ENCODE measurements at regions not wholly inside any gene's neighbourhood (a gene's known extent, or its start where the extent isn't known, plus 50 kb on each side); places are given as distances from the start of the nearest gene placed in this dataset.
"Not testable (repeated sequence)": the region's sequence is repeated elsewhere in the genome, so short reads cannot be mapped to it uniquely, and the experiment has no call there.

DNA sequence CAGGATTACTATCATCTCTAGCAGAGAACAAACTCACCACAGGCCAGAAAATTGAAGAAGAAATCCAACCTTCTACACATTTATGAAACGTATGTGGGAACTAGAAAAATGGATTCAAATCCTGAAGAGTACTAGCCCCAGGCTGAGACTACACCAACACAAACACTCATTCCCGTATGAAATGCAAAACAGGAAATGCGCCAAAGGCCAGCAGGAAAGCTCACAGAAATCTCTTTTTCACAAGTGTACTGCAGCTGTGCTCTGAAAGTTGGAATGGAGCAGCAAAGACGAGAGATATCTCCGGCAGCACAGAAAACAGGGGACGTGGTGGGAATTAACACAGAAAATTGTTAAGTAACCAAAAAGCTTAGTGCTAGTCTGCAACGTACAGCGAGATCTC is 913.5 kb downstream of the TDRD15 start:
- no peak overlapping the region for H3K27ac ChIP-seq (ENCODE audit: low read depth, low read length, severe bottlenecking)
- no peaks in the 10 kb centered on the region for H3K36me3 ChIP-seq (ENCODE audit: control insufficient read depth, insufficient read depth, low read length)
- WGBS, 2 experiments (ENCODE audit: insufficient coverage in 2 of 2), result 82 to 88% methylated on average over 4 to 5 of the region's 8 CpGs
- no peaks in the 10 kb centered on the region for H3K9me3 ChIP-seq (ENCODE audit: control insufficient read depth, low read length)
- no peak overlapping the region for H3K4me3 ChIP-seq (ENCODE audit: extremely low read depth, insufficient read depth, low read length, poor library complexity, severe bottlenecking)
- no peaks in the 10 kb centered on the region for H3K4me1 ChIP-seq (ENCODE audit: control insufficient read depth, insufficient read depth, low read length, poor library complexity, severe bottlenecking)

DNA sequence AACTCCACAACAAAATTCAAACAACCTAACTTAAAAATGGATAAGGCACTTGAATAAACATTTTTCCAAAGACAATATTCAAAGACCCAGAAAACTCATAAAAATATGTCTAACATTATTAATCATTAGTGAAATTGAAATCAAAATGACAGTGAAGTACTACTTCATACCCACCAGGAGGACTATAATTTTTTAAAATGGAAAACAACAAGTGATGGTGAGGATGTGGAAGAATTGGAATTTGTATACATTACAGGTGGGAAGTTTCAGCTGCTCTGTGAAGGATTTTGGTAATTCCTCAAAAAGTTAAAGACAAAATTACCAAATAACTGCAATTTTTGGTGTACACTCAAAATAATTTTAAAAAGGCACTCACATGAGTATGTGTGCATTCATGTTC is 920.0 kb downstream of the TDRD15 start:
- no peak overlapping the region for H3K4me3 ChIP-seq (ENCODE audit: extremely low read depth, insufficient read depth, low read length, poor library complexity, severe bottlenecking)
- no peaks in the 10 kb centered on the region for H3K4me1 ChIP-seq (ENCODE audit: control insufficient read depth, insufficient read depth, low read length, poor library complexity, severe bottlenecking)
- H3K9me3 ChIP-seq (ENCODE audit: control insufficient read depth, low read length), result no peaks in the 10 kb centered on the region
- no peaks in the 10 kb centered on the region for H3K36me3 ChIP-seq (ENCODE audit: control insufficient read depth, insufficient read depth, low read length)
- H3K27ac ChIP-seq (ENCODE audit: low read depth, low read length, severe bottlenecking), result no peak overlapping the region

DNA sequence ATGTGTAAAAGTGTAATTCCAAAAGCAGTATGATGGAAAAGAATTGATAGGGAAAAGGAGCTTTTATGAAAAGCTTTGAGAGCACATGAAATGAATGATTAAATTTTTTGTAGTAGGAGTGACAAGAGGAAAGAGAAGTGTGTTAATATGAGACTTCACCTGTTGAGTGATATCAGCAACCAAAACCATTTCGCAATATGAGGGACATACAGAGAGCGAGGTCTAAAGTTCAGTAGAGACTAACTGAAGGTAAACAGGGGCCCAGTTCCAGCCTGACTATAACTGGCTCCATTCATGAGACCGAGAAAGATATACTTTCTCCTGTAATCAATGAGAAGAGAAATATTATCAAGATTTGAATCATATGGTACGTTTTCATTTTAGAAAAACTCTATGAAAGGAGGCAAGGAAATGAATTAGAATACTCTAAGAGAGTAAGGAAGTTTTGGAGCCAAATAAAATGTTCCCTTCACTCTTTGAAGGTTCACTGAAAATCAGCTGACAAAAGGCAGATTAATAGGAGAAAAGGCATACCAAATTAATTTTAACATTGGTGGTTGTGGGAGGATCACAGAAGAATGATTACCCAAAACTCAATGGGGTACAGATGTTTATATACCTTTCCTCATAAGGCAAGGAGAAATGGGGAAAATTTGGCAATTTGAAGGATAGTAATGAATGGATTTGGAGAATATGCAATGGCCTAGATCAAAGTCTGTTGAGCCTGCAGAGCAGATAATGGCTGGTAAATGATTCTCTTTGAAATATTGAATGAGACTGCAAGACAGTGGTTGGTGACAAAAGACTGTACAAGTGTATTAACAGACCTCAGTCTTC is 932.2 kb downstream of the TDRD15 start:
- WGBS, 2 experiments (ENCODE audit: insufficient coverage in 2 of 2), result 81 to 100% methylated on average over 2 to 3 of the region's 4 CpGs
- H3K36me3 ChIP-seq (ENCODE audit: control insufficient read depth, insufficient read depth, low read length), result no peaks in the 10 kb centered on the region
- H3K27ac ChIP-seq (ENCODE audit: low read depth, low read length, severe bottlenecking), result no peak overlapping the region
- H3K9me3 ChIP-seq (ENCODE audit: control insufficient read depth, low read length), result no peaks in the 10 kb centered on the region
- no peak overlapping the region for H3K4me3 ChIP-seq (ENCODE audit: extremely low read depth, insufficient read depth, low read length, poor library complexity, severe bottlenecking)
- no peaks in the 10 kb centered on the region for H3K4me1 ChIP-seq (ENCODE audit: control insufficient read depth, insufficient read depth, low read length, poor library complexity, severe bottlenecking)

DNA sequence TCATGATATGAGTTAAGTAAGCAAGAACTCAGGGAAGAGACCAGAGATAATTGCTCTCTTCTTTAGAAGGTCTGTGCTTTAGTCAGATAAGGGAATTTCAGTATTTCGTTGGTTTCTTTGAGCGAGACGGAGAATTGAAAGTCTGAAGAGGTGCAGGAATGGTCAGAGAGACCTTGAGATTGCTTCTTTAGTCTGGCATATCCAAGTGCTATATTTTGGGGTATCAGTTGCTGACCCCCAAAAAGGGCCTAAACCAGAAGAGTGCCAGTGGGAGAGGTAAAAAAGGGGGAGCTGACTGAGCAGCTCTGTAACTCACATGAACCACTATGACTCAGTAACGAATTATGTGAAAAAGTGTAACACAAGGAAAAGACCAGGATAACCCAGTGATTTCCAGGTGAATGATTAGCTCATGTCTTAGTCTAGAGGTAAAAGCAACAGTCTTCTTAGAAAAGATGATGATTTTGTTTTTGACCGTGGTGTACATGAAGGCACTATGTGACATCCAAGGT is 932.9 kb downstream of the TDRD15 start:
- no peaks in the 10 kb centered on the region for H3K36me3 ChIP-seq (ENCODE audit: control insufficient read depth, insufficient read depth, low read length)
- no peak overlapping the region for H3K4me3 ChIP-seq (ENCODE audit: extremely low read depth, insufficient read depth, low read length, poor library complexity, severe bottlenecking)
- H3K4me1 ChIP-seq (ENCODE audit: control insufficient read depth, insufficient read depth, low read length, poor library complexity, severe bottlenecking), result no peaks in the 10 kb centered on the region
- H3K27ac ChIP-seq (ENCODE audit: low read depth, low read length, severe bottlenecking), result no peak overlapping the region
- WGBS, 2 experiments (ENCODE audit: insufficient coverage in 2 of 2), result 90 to 97% methylated on average over 4 to 5 of the region's 5 CpGs
- H3K9me3 ChIP-seq (ENCODE audit: control insufficient read depth, low read length), result no peaks in the 10 kb centered on the region

DNA sequence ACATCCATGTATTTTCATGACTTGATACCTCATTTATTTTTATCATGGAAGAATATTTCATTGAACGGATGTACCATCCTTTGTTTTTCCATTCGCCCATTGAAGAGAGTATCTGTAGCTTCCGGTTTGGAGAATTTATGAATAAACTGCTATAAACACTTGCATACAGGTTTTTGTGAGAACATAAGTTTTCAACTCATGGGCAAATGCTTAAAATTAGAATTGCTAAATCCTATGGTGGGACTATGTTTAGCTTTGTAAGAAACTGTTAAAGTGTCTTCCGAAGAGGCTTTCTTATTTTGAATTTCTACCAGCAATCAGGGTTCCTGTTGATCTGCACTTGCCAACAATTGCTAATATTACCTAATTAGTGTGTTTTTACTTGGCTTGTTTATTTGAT is 938.9 kb downstream of the TDRD15 start:
- no CpG with 5 or more reads among the region's 4 CpGs for WGBS, 2 experiments (ENCODE audit: insufficient coverage in 2 of 2)
- H3K36me3 ChIP-seq (ENCODE audit: control insufficient read depth, insufficient read depth, low read length), result no peaks in the 10 kb centered on the region
- H3K4me3 ChIP-seq (ENCODE audit: extremely low read depth, insufficient read depth, low read length, poor library complexity, severe bottlenecking), result no peak overlapping the region
- no peak overlapping the region for H3K27ac ChIP-seq (ENCODE audit: low read depth, low read length, severe bottlenecking)
- no peaks in the 10 kb centered on the region for H3K9me3 ChIP-seq (ENCODE audit: control insufficient read depth, low read length)
- H3K4me1 ChIP-seq (ENCODE audit: control insufficient read depth, insufficient read depth, low read length, poor library complexity, severe bottlenecking), result no peaks in the 10 kb centered on the region

DNA sequence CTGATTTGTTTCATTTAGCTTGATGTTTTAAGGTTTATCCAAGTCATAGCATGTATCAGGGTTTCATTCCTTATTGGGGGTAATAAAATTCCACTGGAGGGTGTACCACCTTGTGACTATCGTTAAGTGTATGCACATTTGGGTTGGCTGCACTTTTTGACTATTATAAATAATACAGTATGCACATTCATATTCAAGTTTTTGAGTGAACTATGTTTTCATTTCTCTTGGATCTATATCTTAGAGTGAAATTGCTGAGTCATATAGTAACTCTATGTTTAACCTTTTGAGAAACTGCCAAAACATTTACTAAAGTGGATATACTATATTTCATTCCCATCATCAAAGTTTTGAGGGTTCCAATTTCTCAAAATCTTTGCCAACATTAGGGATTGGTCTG is 952.7 kb downstream of the TDRD15 start:
- Histone ChIP-seq H3K9me3 (ENCODE audit: control insufficient read depth, low read length) (no peaks in the 10 kb centered on the region), H3K27ac (ENCODE audit: low read depth, low read length, severe bottlenecking) (no peak overlapping the region), H3K4me3 (ENCODE audit: extremely low read depth, insufficient read depth, low read length, poor library complexity, severe bottlenecking) (no peak overlapping the region), H3K36me3 (ENCODE audit: control insufficient read depth, insufficient read depth, low read length) (no peaks in the 10 kb centered on the region), H3K4me1 (ENCODE audit: control insufficient read depth, insufficient read depth, low read length, poor library complexity, severe bottlenecking) (no peaks in the 10 kb centered on the region)
- WGBS, 2 experiments (ENCODE audit: insufficient coverage in 2 of 2), result no CpG with 5 or more reads among the region's 1 CpG

DNA sequence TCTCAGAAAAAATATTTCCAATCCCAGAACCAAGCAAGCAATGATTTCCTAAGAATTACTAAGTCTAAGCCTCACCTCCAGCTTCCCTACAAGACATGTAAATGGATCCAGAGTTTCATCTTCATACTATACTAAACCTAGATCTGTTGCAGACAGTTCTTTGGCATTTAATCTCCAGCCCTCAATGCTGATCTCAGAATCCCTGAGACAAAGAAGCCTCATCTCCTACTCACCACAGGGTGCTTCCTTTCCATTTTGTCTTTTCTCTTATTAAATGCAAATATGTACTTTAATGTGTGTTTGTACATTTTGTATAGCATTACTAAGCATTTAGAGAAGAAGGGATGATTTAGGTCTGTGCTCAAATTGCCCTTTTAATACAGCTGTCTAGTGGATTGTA is 954.9 kb downstream of the TDRD15 start:
- no peaks in the 10 kb centered on the region for H3K4me1 ChIP-seq (ENCODE audit: control insufficient read depth, insufficient read depth, low read length, poor library complexity, severe bottlenecking)
- H3K27ac ChIP-seq (ENCODE audit: low read depth, low read length, severe bottlenecking), result no peak overlapping the region
- no peaks in the 10 kb centered on the region for H3K36me3 ChIP-seq (ENCODE audit: control insufficient read depth, insufficient read depth, low read length)
- no peak overlapping the region for H3K4me3 ChIP-seq (ENCODE audit: extremely low read depth, insufficient read depth, low read length, poor library complexity, severe bottlenecking)
- no peaks in the 10 kb centered on the region for H3K9me3 ChIP-seq (ENCODE audit: control insufficient read depth, low read length)

DNA sequence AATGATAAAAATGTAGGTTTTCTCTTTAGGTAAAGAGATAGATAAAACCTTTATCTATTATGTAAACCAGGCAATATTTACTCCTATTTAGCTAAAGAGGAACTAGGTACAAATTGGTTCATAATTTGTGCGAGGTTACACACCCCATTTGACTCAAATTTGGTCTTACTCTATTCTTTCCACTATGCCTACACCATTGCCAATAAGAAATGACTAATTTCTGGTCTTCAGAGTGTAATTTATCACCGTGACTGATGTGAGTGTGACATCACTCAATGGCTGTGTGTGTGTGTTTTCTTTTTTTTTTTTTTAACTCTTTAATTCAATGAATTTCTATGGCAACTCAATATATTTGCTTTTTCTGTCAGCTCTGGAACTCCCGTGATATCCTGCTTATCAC is 955.8 kb downstream of the TDRD15 start:
- H3K4me3 ChIP-seq (ENCODE audit: extremely low read depth, insufficient read depth, low read length, poor library complexity, severe bottlenecking), result no peak overlapping the region
- no CpG with 5 or more reads among the region's 3 CpGs for WGBS, 2 experiments (ENCODE audit: insufficient coverage in 2 of 2)
- no peaks in the 10 kb centered on the region for H3K4me1 ChIP-seq (ENCODE audit: control insufficient read depth, insufficient read depth, low read length, poor library complexity, severe bottlenecking)
- no peaks in the 10 kb centered on the region for H3K9me3 ChIP-seq (ENCODE audit: control insufficient read depth, low read length)
- no peaks in the 10 kb centered on the region for H3K36me3 ChIP-seq (ENCODE audit: control insufficient read depth, insufficient read depth, low read length)
- no peak overlapping the region for H3K27ac ChIP-seq (ENCODE audit: low read depth, low read length, severe bottlenecking)

DNA sequence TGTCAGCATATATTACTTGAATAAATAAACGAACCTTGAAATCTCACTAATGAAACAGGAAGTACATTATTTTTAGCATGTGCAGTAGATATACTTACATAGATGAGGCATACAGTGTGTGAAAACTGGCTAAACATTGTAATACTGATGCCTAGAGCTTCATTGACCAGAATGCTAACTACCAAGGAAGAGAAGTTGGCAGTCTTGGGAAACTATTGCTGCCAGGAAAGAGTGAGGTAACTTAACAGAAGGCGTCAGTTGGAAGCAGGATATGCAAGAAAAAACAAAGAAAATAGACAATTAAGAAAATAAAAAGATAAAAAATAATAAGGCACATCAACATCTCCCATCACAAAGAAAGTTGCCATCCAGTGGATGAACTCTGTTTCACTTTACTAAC is 963.0 kb downstream of the TDRD15 start:
- Histone ChIP-seq H3K9me3 (ENCODE audit: control insufficient read depth, low read length) (no peaks in the 10 kb centered on the region), H3K4me1 (ENCODE audit: control insufficient read depth, insufficient read depth, low read length, poor library complexity, severe bottlenecking) (no peaks in the 10 kb centered on the region), H3K36me3 (ENCODE audit: control insufficient read depth, insufficient read depth, low read length) (no peaks in the 10 kb centered on the region), H3K27ac (ENCODE audit: low read depth, low read length, severe bottlenecking) (no peak overlapping the region), H3K4me3 (ENCODE audit: extremely low read depth, insufficient read depth, low read length, poor library complexity, severe bottlenecking) (no peak overlapping the region)
- WGBS, 2 experiments (ENCODE audit: insufficient coverage in 2 of 2), result no CpG with 5 or more reads among the region's 2 CpGs

DNA sequence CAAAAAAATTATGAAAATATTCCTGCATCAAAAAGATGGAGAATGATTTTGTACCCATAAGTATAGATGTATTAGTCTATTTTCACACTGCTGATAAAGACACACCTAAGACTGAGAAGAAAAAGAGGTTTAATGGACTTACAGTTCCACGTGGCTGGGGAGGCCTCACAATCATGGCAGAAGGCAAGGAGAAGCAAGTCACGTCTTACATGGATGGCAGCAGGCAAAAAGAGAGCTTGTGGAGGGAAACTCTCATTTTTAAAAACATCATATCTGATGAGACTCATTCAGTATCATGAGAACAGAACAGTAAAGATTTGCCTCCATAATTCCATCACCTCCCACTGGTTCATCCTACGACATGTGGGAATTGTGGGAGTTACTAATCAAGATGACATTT is 979.8 kb downstream of the TDRD15 start:
- H3K9me3 ChIP-seq (ENCODE audit: control insufficient read depth, low read length); H3K4me1 ChIP-seq (ENCODE audit: control insufficient read depth, insufficient read depth, low read length, poor library complexity, severe bottlenecking); H3K36me3 ChIP-seq (ENCODE audit: control insufficient read depth, insufficient read depth, low read length); H3K4me3 ChIP-seq (ENCODE audit: extremely low read depth, insufficient read depth, low read length, poor library complexity, severe bottlenecking); H3K27ac ChIP-seq (ENCODE audit: low read depth, low read length, severe bottlenecking): not testable (repeated sequence)
- WGBS, 2 experiments (ENCODE audit: insufficient coverage in 2 of 2), result 100% methylated on average over 1 of the region's 3 CpGs; no CpG with 5 or more reads in 1 of the 2 experiments

DNA sequence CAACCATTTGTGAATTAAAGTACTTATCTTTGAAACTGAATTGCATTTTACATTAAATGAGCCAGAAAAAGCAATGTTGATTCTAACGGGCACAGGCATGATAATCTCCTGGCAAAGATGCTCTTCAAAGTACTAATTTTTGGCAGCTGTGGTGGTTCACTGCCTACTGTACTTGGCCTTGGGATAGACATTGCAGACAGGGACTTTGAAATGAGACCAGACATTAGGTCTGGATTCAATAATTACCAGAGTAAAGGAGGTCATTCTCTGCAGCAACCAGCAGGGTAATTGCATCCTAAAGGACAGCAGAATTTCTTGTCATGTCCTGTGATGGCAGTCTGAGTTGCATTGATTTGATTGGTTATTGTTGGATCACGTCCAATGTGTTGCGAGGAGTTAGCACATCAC is 986.5 kb downstream of the TDRD15 start:
- Histone ChIP-seq H3K4me3 (ENCODE audit: extremely low read depth, insufficient read depth, low read length, poor library complexity, severe bottlenecking) (no peak overlapping the region), H3K9me3 (ENCODE audit: control insufficient read depth, low read length) (no peaks in the 10 kb centered on the region), H3K27ac (ENCODE audit: low read depth, low read length, severe bottlenecking) (no peak overlapping the region), H3K36me3 (ENCODE audit: control insufficient read depth, insufficient read depth, low read length) (no peaks in the 10 kb centered on the region), H3K4me1 (ENCODE audit: control insufficient read depth, insufficient read depth, low read length, poor library complexity, severe bottlenecking) (no peaks in the 10 kb centered on the region)
- 73 to 75% methylated on average over 1 of the region's 3 CpGs for WGBS, 2 experiments (ENCODE audit: insufficient coverage in 2 of 2)
